Fibroblast of the aortic adventitia (primary cell): ENCODE measurements at regions not wholly inside any gene's neighbourhood (a gene's known extent, or its start where the extent isn't known, plus 50 kb on each side); places are given as distances from the start of the nearest gene placed in this dataset.
A peak's percentile ranks its signal among the peaks of the same experiment; 100 is the strongest.

Experiments
- DNase-seq: peaks from one replicate; pipeline ENCODE4 v3.0.0-alpha.2; 2010; ENCODE audit warnings: low read depth
- H3K4me3 ChIP-seq: 2 replicates; pipeline ENCODE4 v1.5.1; 2011; ENCODE audit warnings: low read depth, mild to moderate bottlenecking, control low read depth, low read length, moderate library complexity
- TF ChIP-seq, protein P1 (sequence below): IDR thresholded peaks from 2 replicates; pipeline ENCODE4 v1.5.1; 2011; ENCODE audit warnings: mild to moderate bottlenecking, low read length, control low read depth, inconsistent platforms; ENCODE audit not compliant: insufficient read depth

DNA sequence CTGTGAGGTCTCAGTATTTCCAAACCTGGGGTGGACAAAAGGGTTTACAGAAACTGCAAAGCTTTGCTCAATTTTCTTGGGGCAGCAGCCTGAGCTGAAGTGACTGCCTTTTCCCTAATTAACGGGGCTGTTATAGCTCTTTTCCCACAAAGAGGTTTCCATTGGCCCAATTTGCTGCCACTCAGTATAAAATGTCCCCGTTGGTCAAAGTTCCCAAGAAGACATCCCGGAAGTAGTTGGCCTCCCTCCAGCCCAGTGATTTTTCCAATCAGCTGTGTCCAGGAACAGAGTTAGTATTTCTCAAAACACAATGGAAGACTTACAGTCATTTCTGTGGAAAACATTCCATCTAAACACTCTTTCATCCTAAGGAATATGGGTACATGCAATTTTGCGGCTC, 643.6 kb downstream of the ACTL7B start:
- TF ChIP-seq, protein P1, sequence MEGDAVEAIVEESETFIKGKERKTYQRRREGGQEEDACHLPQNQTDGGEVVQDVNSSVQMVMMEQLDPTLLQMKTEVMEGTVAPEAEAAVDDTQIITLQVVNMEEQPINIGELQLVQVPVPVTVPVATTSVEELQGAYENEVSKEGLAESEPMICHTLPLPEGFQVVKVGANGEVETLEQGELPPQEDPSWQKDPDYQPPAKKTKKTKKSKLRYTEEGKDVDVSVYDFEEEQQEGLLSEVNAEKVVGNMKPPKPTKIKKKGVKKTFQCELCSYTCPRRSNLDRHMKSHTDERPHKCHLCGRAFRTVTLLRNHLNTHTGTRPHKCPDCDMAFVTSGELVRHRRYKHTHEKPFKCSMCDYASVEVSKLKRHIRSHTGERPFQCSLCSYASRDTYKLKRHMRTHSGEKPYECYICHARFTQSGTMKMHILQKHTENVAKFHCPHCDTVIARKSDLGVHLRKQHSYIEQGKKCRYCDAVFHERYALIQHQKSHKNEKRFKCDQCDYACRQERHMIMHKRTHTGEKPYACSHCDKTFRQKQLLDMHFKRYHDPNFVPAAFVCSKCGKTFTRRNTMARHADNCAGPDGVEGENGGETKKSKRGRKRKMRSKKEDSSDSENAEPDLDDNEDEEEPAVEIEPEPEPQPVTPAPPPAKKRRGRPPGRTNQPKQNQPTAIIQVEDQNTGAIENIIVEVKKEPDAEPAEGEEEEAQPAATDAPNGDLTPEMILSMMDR, result no peak
- H3K4me3 ChIP-seq, result no peak overlapping the region
- peak; percentile 30 for DNase-seq

DNA sequence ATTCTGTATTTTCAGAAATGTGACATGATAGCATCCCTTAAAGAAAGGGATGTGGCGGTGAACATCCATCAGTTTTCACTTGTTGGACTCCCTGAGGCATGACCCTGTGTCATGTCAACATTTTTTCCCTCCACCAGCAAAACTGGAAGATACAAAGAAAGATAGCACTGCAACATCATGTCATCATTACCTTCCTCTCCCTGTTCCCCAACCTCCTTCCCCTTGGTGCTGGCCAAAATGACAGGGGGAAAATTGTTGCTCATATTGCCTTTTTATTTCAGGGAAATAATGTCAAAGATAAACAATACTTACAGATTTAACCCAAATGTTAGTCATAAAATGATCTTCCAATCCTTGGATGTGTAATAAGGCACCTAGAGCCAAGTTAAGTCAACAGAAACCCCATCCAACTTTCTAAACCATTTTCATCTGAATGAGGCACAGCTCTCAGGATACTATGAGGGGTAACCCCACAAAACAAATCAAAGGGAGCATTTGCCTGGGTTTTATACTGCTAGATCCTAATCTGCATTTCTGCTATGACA, 644.3 kb downstream of the ACTL7B start:
- no peak overlapping the region for H3K4me3 ChIP-seq
- DNase-seq, result peak; percentile 34
- TF ChIP-seq, protein P1, result no peak

DNA sequence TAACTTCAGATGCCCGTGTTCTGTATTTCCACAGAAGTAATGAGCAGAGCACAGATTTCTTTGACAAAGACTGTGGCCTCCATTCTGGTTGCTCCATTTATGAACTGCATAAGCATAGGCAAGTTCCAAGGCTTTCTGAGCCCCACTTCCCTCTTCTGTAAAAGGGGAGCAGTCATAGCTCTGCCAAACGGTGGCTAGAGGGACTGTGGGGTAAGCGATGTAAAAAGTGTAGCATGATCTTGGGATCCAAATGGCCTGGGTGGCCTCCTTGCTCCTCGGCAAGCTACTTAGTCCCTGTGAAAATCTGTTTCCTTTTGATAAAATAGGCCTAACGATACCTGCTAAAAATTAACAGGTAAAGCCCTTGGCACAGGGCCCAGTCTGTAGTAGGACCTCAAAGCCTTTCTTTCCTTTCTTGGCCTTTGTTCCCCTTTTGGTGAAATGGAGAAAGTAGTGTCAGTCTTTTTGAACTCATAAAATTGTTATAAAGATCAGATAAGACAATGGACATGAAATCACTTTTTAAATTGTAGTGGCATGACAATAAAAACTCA, 646.6 kb downstream of the ACTL7B start:
- TF ChIP-seq, protein P1, result no peak
- no peak for DNase-seq
- H3K4me3 ChIP-seq, result no peak overlapping the region

DNA sequence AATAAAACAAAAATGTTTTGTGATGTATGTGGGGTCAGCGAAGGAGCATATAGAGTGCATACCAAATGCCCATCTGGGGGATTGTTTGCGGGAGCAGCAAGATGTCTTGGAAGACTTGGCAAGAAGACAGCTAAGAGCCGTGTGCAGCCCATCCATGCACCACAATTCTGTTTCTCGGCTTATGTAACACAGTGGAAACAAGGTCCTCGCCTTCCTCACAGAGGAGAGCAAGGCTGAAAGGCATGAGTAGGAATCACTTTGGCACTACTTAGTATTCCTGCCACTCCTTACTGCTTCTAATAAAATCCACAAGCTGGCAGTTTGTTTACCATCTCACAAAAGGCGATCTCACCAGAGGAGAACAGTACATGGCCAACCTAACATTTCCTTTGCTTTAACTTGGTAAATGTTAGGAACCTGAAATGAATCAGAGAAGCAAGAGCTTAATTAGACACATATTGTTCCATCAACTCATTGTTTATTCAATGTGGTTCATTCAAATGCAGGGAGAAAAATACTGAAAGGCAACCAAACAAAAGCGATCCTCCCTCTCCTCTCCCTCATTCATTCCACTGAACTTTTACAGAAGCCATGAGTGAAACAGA, 648.1 kb downstream of the ACTL7B start:
- TF ChIP-seq, protein P1, result no peak
- H3K4me3 ChIP-seq, result no peak overlapping the region
- peak; percentile 57 for DNase-seq

DNA sequence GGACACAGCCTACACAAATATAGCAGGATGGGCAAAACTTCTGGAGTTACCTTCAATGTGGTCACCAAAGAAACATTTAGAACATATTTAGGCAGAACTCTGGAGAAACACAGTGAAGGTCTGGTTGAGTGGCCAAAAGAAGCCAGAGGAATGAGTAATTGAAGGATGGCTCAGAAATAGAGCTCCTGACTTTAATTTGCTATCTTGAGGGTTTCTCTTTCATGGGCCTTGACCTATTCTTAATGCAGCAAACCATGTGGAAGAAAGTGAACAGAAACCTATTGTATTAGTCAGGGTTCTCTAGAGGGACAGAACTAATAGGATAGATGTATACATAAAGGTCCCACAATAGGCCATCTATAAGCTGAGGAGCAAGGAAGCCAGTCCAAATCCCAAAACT, 650.5 kb downstream of the ACTL7B start:
- H3K4me3 ChIP-seq, result no peak overlapping the region
- TF ChIP-seq, protein P1, result no peak
- no peak for DNase-seq

DNA sequence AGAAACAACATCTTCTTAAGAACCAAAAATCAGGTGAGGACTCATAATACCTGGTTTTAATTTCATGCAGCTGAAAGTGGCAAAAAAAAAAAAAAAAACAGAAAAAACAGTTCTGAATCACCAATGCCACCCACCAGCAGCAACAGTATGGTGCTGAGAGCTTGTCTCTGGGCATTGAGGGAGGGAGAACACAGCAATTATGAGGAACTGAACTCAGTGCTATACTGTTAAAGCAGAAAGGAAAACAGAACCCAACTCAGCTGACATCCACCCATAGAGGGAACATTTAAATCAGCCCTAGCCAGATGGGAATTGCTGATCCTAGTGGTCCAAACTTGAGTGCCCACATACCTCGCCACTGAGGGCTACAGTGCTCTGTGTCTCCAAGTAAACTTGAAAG, 657.9 kb downstream of the ACTL7B start:
- H3K4me3 ChIP-seq, result no peak overlapping the region
- TF ChIP-seq, protein P1, result no peak
- no peak for DNase-seq

DNA sequence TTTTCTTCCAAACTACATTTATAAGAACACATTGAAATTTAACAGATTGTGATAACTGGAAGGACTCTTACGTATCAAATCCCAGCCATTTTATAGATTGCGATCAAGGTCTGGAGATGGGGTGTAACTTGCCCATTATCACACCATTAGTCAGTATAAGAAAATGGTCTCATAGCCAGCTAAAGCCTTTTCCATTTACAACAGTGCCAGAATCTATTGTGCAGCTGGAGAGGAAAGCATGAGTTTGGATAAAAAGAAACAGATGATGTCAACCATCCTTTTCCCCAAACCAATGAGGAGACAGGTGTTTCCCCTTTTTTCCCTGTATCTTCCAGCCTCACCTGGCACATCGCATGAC, 658.8 kb downstream of the ACTL7B start:
- no peak overlapping the region for H3K4me3 ChIP-seq
- TF ChIP-seq, protein P1, result no peak
- DNase-seq, result peak; percentile 62
